ENCODE measurements at regions not wholly inside any gene's neighbourhood (a gene's known extent, or its start where the extent isn't known, plus 50 kb on each side); places are given as distances from the start of the nearest gene placed in this dataset.

- no peaks in the 10 kb centered on the region for H3K36me3 ChIP-seq (ENCODE audit: insufficient read depth, low read length)
- TF ChIP-seq EZH2phosphoT487 (IDR thresholded peaks at IDR 0.05; ENCODE audit: borderline replicate concordance), result no peak
- TF ChIP-seq, protein P1, sequence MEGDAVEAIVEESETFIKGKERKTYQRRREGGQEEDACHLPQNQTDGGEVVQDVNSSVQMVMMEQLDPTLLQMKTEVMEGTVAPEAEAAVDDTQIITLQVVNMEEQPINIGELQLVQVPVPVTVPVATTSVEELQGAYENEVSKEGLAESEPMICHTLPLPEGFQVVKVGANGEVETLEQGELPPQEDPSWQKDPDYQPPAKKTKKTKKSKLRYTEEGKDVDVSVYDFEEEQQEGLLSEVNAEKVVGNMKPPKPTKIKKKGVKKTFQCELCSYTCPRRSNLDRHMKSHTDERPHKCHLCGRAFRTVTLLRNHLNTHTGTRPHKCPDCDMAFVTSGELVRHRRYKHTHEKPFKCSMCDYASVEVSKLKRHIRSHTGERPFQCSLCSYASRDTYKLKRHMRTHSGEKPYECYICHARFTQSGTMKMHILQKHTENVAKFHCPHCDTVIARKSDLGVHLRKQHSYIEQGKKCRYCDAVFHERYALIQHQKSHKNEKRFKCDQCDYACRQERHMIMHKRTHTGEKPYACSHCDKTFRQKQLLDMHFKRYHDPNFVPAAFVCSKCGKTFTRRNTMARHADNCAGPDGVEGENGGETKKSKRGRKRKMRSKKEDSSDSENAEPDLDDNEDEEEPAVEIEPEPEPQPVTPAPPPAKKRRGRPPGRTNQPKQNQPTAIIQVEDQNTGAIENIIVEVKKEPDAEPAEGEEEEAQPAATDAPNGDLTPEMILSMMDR (conservative IDR thresholded peaks at IDR 0.05; ENCODE audit: low read length), result no peak
- no peak overlapping the region for H3K4me3 ChIP-seq (ENCODE audit: low read length, poor library complexity, severe bottlenecking)
- H3K9me2 ChIP-seq (replicated peaks; ENCODE audit: low read depth, low read length), result no peaks in the 10 kb centered on the region
- no peaks in the 10 kb centered on the region for H4K20me1 ChIP-seq (ENCODE audit: insufficient read depth, low read length, poor library complexity, severe bottlenecking)
- no peaks in the 10 kb centered on the region for H3K4me1 ChIP-seq (ENCODE audit: insufficient read depth, low read length, poor library complexity, severe bottlenecking)
- no peaks in the 10 kb centered on the region for H3K9me3 ChIP-seq (ENCODE audit: insufficient read depth, low read depth, low read length)
- H2AFZ ChIP-seq (ENCODE audit: low read length), result no peak overlapping the region
- H3K79me2 ChIP-seq (ENCODE audit: insufficient read depth, low read length), result no peaks in the 10 kb centered on the region
- H3K27me3 ChIP-seq (ENCODE audit: insufficient read depth, low read length, poor library complexity, severe bottlenecking), result no peaks in the 10 kb centered on the region
- H3K4me2 ChIP-seq (ENCODE audit: low read depth, low read length, poor library complexity, severe bottlenecking), result no peak overlapping the region
- no peak overlapping the region for H3K9ac ChIP-seq (ENCODE audit: low read depth, low read length, poor library complexity, severe bottlenecking)
- H3F3A ChIP-seq (ENCODE audit: low read depth), result no peaks in the 10 kb centered on the region
Observed at GRCh38 chr13:22495819-22496218, 685.0 kb upstream of the SGCG start.

GRCh38 chr13:22496803-22497508, 683.8 kb upstream of the SGCG start:
- Histone ChIP-seq H3K4me2 (ENCODE audit: low read depth, low read length, poor library complexity, severe bottlenecking) (no peak overlapping the region), H3K27me3 (ENCODE audit: insufficient read depth, low read length, poor library complexity, severe bottlenecking) (no peaks in the 10 kb centered on the region), H2AFZ (ENCODE audit: low read length) (no peak overlapping the region), H3K4me3 (ENCODE audit: low read length, poor library complexity, severe bottlenecking) (no peak overlapping the region), H3K36me3 (ENCODE audit: insufficient read depth, low read length) (no peaks in the 10 kb centered on the region), H3K79me2 (ENCODE audit: insufficient read depth, low read length) (no peaks in the 10 kb centered on the region), H3K4me1 (ENCODE audit: insufficient read depth, low read length, poor library complexity, severe bottlenecking) (no peaks in the 10 kb centered on the region), H4K20me1 (ENCODE audit: insufficient read depth, low read length, poor library complexity, severe bottlenecking) (no peaks in the 10 kb centered on the region), H3K9ac (ENCODE audit: low read depth, low read length, poor library complexity, severe bottlenecking) (no peak overlapping the region), H3K9me2 (replicated peaks; ENCODE audit: low read depth, low read length) (no peaks in the 10 kb centered on the region), H3F3A (ENCODE audit: low read depth) (no peaks in the 10 kb centered on the region), H3K9me3 (ENCODE audit: insufficient read depth, low read depth, low read length) (no peaks in the 10 kb centered on the region)
- TF ChIP-seq, protein P1 (conservative IDR thresholded peaks at IDR 0.05; ENCODE audit: low read length), result no peak
- TF ChIP-seq EZH2phosphoT487 (IDR thresholded peaks at IDR 0.05; ENCODE audit: borderline replicate concordance), result no peak

- Histone ChIP-seq H3K9me2 (replicated peaks; ENCODE audit: low read depth, low read length) (no peaks in the 10 kb centered on the region), H3K79me2 (ENCODE audit: insufficient read depth, low read length) (no peaks in the 10 kb centered on the region), H3K9ac (ENCODE audit: low read depth, low read length, poor library complexity, severe bottlenecking) (no peak overlapping the region), H2AFZ (ENCODE audit: low read length) (no peak overlapping the region), H3K4me2 (ENCODE audit: low read depth, low read length, poor library complexity, severe bottlenecking) (no peak overlapping the region), H3K36me3 (ENCODE audit: insufficient read depth, low read length) (no peaks in the 10 kb centered on the region), H3F3A (ENCODE audit: low read depth) (no peaks in the 10 kb centered on the region), H3K27me3 (ENCODE audit: insufficient read depth, low read length, poor library complexity, severe bottlenecking) (no peaks in the 10 kb centered on the region), H4K20me1 (ENCODE audit: insufficient read depth, low read length, poor library complexity, severe bottlenecking) (no peaks in the 10 kb centered on the region), H3K4me3 (ENCODE audit: low read length, poor library complexity, severe bottlenecking) (no peak overlapping the region), H3K9me3 (ENCODE audit: insufficient read depth, low read depth, low read length) (no peaks in the 10 kb centered on the region), H3K4me1 (ENCODE audit: insufficient read depth, low read length, poor library complexity, severe bottlenecking) (no peaks in the 10 kb centered on the region)
- no peak for TF ChIP-seq EZH2phosphoT487 (IDR thresholded peaks at IDR 0.05; ENCODE audit: borderline replicate concordance)
- TF ChIP-seq, protein P1 (conservative IDR thresholded peaks at IDR 0.05; ENCODE audit: low read length), result no peak
Observed at GRCh38 chr13:22497991-22498780, 682.6 kb upstream of the SGCG start.
